WTC11 (cell line): ENCODE measurements at regions not wholly inside any gene's neighbourhood (a gene's known extent, or its start where the extent isn't known, plus 50 kb on each side); places are given as distances from the start of the nearest gene placed in this dataset.

ENCODE experiments used
- ATAC-seq: fragments of 200-7000 bp; cut with Tn5 transposase; 2 replicates; pipeline ENCODE4 v1.10.0; 2021; ENCODE audit warnings: mild to moderate bottlenecking, moderate library complexity
- CTCF ChIA-PET: fragments of 300-600 bp; sonication (Branson Sonifier 250); formaldehyde crosslinking; loops from one replicate; lab custom pipeline; 2021; ENCODE audit warnings: antibody characterized with exemption; lab: Charles Lee
- POLR2A ChIA-PET: fragments of 350-600 bp; sonication (Branson Sonifier 250); formaldehyde crosslinking; loops from one replicate; lab custom pipeline; 2021; ENCODE audit warnings: antibody characterized with exemption; lab: Charles Lee
- DNase-seq: peaks from one replicate; pipeline ENCODE4 v3.0.0; 2021; ENCODE audit warnings: low spot score
- H3K27ac Mint-ChIP-seq: 2 replicates; pipeline ENCODE4 v1.8.0; 2021; ENCODE audit warnings: mixed read lengths
- H3K27me3 Mint-ChIP-seq: 2 replicates; pipeline ENCODE4 v1.8.0; 2021; ENCODE audit warnings: low read depth, mild to moderate bottlenecking, moderate library complexity, mixed read lengths
- H3K36me3 Mint-ChIP-seq: 2 replicates; pipeline ENCODE4 v1.8.0; 2021; ENCODE audit warnings: mixed read lengths
- H3K4me1 Mint-ChIP-seq: 2 replicates; pipeline ENCODE4 v1.8.0; 2022; ENCODE audit warnings: mixed read lengths
- H3K4me3 Mint-ChIP-seq: 2 replicates; pipeline ENCODE4 v1.8.0; 2021; ENCODE audit warnings: mild to moderate bottlenecking, moderate library complexity, mixed read lengths
- H3K9me3 Mint-ChIP-seq: 2 replicates; pipeline ENCODE4 v1.8.0; 2021; ENCODE audit warnings: mixed read lengths
- CREB1 ChIP-seq: sonication (generic); formaldehyde crosslinking; IDR thresholded peaks from 2 replicates; pipeline ENCODE4 v1.8.0; 2023; ENCODE audit warnings: mild to moderate bottlenecking, missing genetic modification reagents
- ESRRA ChIP-seq: sonication (generic); formaldehyde crosslinking; IDR thresholded peaks from 2 replicates; pipeline ENCODE4 v1.8.1; 2022; ENCODE audit warnings: mild to moderate bottlenecking, missing genetic modification reagents, borderline replicate concordance
- FOXJ3 ChIP-seq: sonication (generic); formaldehyde crosslinking; IDR thresholded peaks from 2 replicates; pipeline ENCODE4 v1.9.0; 2021; ENCODE audit warnings: missing genetic modification reagents, mild to moderate bottlenecking, borderline replicate concordance
- IRF2 ChIP-seq: sonication (generic); formaldehyde crosslinking; IDR thresholded peaks from 2 replicates; pipeline ENCODE4 v1.8.0; 2022; ENCODE audit warnings: low read depth, missing genetic modification reagents, borderline replicate concordance
- JAZF1 ChIP-seq: fragments of 250-450 bp; sonication (Bioruptor Pico); IDR thresholded peaks from 2 replicates; pipeline ENCODE4 v1.9.0; 2021; ENCODE audit warnings: moderate library complexity, mild to moderate bottlenecking, inconsistent platforms
- NFE2L1 ChIP-seq: sonication (generic); formaldehyde crosslinking; IDR thresholded peaks from 2 replicates; pipeline ENCODE4 v1.8.1; 2023; ENCODE audit warnings: missing genetic modification reagents
- NR1H2 ChIP-seq: sonication (generic); formaldehyde crosslinking; IDR thresholded peaks from 2 replicates; pipeline ENCODE4 v1.9.0; 2021; ENCODE audit warnings: mild to moderate bottlenecking, moderate library complexity, missing genetic modification reagents
- NR2C2 ChIP-seq: sonication (generic); formaldehyde crosslinking; IDR thresholded peaks from 2 replicates; pipeline ENCODE4 v1.8.0; 2022; ENCODE audit warnings: mild to moderate bottlenecking, missing genetic modification reagents
- OVOL2 ChIP-seq: fragments of 250-450 bp; sonication (Bioruptor Pico); IDR thresholded peaks from 2 replicates; pipeline ENCODE4 v1.9.0; 2021; ENCODE audit warnings: mild to moderate bottlenecking, borderline replicate concordance
- RORB ChIP-seq: fragments of 250-450 bp; sonication (Bioruptor Pico); IDR thresholded peaks from 2 replicates; pipeline ENCODE4 v1.9.0; 2021; ENCODE audit warnings: mild to moderate bottlenecking
- TCF7 ChIP-seq: sonication (generic); formaldehyde crosslinking; IDR thresholded peaks from 2 replicates; pipeline ENCODE4 v1.8.0; 2022; ENCODE audit warnings: mild to moderate bottlenecking, low read depth, missing genetic modification reagents, moderate library complexity
- ZNF423 ChIP-seq: fragments of 250-450 bp; sonication (Bioruptor Pico); IDR thresholded peaks from 2 replicates; pipeline ENCODE4 v2.1.2; 2022; ENCODE audit warnings: mild to moderate bottlenecking, moderate library complexity
- TF ChIP-seq, protein P1 (sequence below): sonication (generic); formaldehyde crosslinking; IDR thresholded peaks from 2 replicates; pipeline ENCODE4 v1.8.1; 2022; ENCODE audit warnings: missing genetic modification reagents, borderline replicate concordance
- TF ChIP-seq, protein P2 (sequence below): fragments of 250-450 bp; sonication (Bioruptor Pico); IDR thresholded peaks from 2 replicates; pipeline ENCODE4 v1.8.0; 2021; ENCODE audit warnings: mild to moderate bottlenecking
- TF ChIP-seq, protein P3 (sequence below): sonication (generic); formaldehyde crosslinking; IDR thresholded peaks from 2 replicates; pipeline ENCODE4 v1.8.1; 2023; ENCODE audit warnings: mild to moderate bottlenecking, missing genetic modification reagents, borderline replicate concordance
- TF ChIP-seq, protein P4 (sequence below): sonication (generic); formaldehyde crosslinking; IDR thresholded peaks from 2 replicates; pipeline ENCODE4 v1.8.0; 2023; ENCODE audit warnings: missing genetic modification reagents
- TF ChIP-seq, protein P5 (sequence below): fragments of 250-450 bp; sonication (Bioruptor Pico); IDR thresholded peaks from 2 replicates; pipeline ENCODE4 v1.9.0; 2021; ENCODE audit warnings: mild to moderate bottlenecking
- TF ChIP-seq, protein P6 (sequence below): sonication (generic); formaldehyde crosslinking; IDR thresholded peaks from 2 replicates; pipeline ENCODE4 v1.8.1; 2023; ENCODE audit warnings: mild to moderate bottlenecking, missing genetic modification reagents
- TF ChIP-seq, protein P7 (sequence below): fragments of 250-450 bp; sonication (Bioruptor Pico); conservative IDR thresholded peaks from 2 replicates; pipeline ENCODE4 v1.9.0; 2021; ENCODE audit warnings: mild to moderate bottlenecking

DNA sequence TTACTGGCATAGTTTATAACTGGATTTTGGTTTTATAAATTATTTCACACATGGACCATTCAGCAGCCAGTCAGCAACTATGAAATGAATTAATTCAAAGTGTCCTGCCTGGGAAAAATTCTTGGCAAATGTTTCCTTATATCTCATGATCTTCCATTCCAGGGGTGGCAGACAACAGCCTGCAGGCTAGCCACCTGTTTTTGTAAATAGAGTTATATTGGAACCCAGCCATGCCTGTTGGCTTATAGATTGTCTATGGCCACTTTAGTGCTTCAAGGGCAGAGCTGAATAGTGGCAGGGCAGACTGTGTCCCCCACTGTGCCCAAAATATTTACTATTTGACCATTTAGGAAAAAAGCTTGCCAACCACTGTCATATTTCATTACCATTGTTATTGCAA is 613.7 kb downstream of the TMEM114 start:
- DNase-seq = no peak
- H3K36me3 Mint-ChIP-seq = peaks cover 69% of the 10 kb centered on the region
- H3K9me3 Mint-ChIP-seq = peaks cover 85% of the 10 kb centered on the region
- H3K27me3 Mint-ChIP-seq = peaks cover 15% of the 10 kb centered on the region
- TF ChIP-seq, protein P1, sequence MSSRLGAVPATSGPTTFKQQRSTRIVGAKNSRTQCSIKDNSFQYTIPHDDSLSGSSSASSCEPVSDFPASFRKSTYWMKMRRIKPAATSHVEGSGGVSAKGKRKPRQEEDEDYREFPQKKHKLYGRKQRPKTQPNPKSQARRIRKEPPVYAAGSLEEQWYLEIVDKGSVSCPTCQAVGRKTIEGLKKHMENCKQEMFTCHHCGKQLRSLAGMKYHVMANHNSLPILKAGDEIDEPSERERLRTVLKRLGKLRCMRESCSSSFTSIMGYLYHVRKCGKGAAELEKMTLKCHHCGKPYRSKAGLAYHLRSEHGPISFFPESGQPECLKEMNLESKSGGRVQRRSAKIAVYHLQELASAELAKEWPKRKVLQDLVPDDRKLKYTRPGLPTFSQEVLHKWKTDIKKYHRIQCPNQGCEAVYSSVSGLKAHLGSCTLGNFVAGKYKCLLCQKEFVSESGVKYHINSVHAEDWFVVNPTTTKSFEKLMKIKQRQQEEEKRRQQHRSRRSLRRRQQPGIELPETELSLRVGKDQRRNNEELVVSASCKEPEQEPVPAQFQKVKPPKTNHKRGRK (CRISPR knock-in tag) = no peak
- TF ChIP-seq, protein P2, sequence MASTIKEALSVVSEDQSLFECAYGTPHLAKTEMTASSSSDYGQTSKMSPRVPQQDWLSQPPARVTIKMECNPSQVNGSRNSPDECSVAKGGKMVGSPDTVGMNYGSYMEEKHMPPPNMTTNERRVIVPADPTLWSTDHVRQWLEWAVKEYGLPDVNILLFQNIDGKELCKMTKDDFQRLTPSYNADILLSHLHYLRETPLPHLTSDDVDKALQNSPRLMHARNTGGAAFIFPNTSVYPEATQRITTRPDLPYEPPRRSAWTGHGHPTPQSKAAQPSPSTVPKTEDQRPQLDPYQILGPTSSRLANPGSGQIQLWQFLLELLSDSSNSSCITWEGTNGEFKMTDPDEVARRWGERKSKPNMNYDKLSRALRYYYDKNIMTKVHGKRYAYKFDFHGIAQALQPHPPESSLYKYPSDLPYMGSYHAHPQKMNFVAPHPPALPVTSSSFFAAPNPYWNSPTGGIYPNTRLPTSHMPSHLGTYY = no peak
- TF ChIP-seq, protein P3, sequence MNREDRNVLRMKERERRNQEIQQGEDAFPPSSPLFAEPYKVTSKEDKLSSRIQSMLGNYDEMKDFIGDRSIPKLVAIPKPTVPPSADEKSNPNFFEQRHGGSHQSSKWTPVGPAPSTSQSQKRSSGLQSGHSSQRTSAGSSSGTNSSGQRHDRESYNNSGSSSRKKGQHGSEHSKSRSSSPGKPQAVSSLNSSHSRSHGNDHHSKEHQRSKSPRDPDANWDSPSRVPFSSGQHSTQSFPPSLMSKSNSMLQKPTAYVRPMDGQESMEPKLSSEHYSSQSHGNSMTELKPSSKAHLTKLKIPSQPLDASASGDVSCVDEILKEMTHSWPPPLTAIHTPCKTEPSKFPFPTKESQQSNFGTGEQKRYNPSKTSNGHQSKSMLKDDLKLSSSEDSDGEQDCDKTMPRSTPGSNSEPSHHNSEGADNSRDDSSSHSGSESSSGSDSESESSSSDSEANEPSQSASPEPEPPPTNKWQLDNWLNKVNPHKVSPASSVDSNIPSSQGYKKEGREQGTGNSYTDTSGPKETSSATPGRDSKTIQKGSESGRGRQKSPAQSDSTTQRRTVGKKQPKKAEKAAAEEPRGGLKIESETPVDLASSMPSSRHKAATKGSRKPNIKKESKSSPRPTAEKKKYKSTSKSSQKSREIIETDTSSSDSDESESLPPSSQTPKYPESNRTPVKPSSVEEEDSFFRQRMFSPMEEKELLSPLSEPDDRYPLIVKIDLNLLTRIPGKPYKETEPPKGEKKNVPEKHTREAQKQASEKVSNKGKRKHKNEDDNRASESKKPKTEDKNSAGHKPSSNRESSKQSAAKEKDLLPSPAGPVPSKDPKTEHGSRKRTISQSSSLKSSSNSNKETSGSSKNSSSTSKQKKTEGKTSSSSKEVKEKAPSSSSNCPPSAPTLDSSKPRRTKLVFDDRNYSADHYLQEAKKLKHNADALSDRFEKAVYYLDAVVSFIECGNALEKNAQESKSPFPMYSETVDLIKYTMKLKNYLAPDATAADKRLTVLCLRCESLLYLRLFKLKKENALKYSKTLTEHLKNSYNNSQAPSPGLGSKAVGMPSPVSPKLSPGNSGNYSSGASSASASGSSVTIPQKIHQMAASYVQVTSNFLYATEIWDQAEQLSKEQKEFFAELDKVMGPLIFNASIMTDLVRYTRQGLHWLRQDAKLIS = no peak
- TF ChIP-seq RORB (CRISPR knock-in tag) (no peak), ESRRA (CRISPR knock-in tag) (no peak), OVOL2 (CRISPR knock-in tag) (no peak), NR2C2 (CRISPR knock-in tag) (no peak), CREB1 (CRISPR knock-in tag) (no peak)
- TF ChIP-seq, protein P4, sequence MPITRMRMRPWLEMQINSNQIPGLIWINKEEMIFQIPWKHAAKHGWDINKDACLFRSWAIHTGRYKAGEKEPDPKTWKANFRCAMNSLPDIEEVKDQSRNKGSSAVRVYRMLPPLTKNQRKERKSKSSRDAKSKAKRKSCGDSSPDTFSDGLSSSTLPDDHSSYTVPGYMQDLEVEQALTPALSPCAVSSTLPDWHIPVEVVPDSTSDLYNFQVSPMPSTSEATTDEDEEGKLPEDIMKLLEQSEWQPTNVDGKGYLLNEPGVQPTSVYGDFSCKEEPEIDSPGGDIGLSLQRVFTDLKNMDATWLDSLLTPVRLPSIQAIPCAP (CRISPR knock-in tag) = no peak
- TF ChIP-seq, protein P5, sequence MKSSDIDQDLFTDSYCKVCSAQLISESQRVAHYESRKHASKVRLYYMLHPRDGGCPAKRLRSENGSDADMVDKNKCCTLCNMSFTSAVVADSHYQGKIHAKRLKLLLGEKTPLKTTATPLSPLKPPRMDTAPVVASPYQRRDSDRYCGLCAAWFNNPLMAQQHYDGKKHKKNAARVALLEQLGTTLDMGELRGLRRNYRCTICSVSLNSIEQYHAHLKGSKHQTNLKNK = no peak
- ChIA-PET POLR2A (no interaction called here), CTCF (no interaction called here)
- H3K4me3 Mint-ChIP-seq = no peak overlapping the region
- ATAC-seq = no peak
- H3K27ac Mint-ChIP-seq = no peak overlapping the region
- H3K4me1 Mint-ChIP-seq = no peaks in the 10 kb centered on the region

DNA sequence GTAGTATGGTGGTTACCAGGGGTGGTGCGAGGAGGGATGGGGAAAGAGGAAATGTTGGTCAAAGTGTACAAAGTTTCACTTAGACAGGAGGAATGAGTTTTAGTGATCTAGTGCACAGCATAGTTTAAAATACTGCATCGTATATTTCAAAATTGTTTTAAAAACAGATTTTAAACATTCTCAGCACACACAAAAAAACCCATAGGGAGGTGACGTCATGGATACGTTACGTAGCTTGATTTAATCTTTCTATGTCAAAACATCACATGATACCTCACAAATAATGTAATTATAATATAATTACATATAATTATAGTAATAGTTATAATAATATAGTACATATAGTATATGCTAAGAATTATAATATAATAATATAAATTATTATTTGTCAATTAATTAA is 614.2 kb downstream of the TMEM114 start:
- CTCF ChIA-PET = no interaction called here
- DNase-seq = no peak
- Mint-ChIP-seq H3K4me1 (no peaks in the 10 kb centered on the region), H3K27ac (no peak overlapping the region), H3K9me3 (peaks cover 82% of the 10 kb centered on the region), H3K36me3 (peaks cover 66% of the 10 kb centered on the region), H3K4me3 (no peak overlapping the region), H3K27me3 (peaks cover 12% of the 10 kb centered on the region)
- POLR2A ChIA-PET = no interaction called here
- no peak for ATAC-seq
- TF ChIP-seq ZNF423 (CRISPR knock-in tag) (no peak), IRF2 (no peak), NFE2L1 (CRISPR knock-in tag) (no peak), NR1H2 (no peak), TCF7 (CRISPR knock-in tag) (no peak), JAZF1 (CRISPR knock-in tag) (no peak), FOXJ3 (CRISPR knock-in tag) (no peak)
- TF ChIP-seq, protein P6, sequence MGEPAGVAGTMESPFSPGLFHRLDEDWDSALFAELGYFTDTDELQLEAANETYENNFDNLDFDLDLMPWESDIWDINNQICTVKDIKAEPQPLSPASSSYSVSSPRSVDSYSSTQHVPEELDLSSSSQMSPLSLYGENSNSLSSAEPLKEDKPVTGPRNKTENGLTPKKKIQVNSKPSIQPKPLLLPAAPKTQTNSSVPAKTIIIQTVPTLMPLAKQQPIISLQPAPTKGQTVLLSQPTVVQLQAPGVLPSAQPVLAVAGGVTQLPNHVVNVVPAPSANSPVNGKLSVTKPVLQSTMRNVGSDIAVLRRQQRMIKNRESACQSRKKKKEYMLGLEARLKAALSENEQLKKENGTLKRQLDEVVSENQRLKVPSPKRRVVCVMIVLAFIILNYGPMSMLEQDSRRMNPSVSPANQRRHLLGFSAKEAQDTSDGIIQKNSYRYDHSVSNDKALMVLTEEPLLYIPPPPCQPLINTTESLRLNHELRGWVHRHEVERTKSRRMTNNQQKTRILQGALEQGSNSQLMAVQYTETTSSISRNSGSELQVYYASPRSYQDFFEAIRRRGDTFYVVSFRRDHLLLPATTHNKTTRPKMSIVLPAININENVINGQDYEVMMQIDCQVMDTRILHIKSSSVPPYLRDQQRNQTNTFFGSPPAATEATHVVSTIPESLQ (CRISPR knock-in tag) = no peak
- TF ChIP-seq, protein P7, sequence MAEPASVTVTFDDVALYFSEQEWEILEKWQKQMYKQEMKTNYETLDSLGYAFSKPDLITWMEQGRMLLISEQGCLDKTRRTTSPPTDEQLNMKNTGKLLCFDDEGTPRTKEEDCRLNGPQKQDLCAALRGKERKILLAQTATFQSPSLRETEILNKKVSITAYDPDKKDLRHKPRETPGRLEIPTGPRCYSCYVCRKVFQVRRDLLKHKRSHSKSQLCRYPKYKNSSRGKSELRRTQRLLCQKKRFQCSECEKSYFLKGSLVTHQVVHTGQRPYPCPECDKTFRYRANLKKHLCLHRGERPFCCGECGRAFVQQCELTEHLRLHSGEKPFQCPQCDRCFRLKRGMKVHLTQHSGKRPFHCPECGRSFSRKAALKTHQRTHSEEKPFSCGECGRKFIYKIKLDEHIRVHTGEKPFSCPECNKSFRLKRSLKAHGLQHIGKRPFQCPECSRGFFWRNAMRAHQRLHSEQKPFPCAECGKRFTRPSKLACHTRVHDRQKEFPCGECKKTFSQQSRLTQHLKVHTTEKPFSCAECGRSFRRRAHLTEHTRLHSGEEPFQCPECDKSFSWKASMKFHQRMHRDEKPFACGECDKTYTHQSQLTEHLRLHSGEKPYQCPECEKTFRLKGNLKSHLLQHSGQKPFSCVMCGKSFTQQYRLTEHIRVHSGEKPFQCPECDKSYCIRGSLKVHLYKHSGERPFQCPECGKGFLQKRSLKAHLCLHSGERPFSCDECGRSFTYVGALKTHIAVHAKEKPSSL (CRISPR knock-in tag) = no peak
